ENCODE measurements at regions not wholly inside any gene's neighbourhood (a gene's known extent, or its start where the extent isn't known, plus 50 kb on each side); places are given as distances from the start of the nearest gene placed in this dataset.
"Not testable (repeated sequence)": the region's sequence is repeated elsewhere in the genome, so short reads cannot be mapped to it uniquely, and the experiment has no call there.

- H3K9me3 ChIP-seq (ENCODE audit: control insufficient read depth, low read depth, low read length), result no peaks in the 10 kb centered on the region
- H3K4me1 ChIP-seq (ENCODE audit: control insufficient read depth, low read depth, low read length), result peaks cover 13% of the 10 kb centered on the region
- no peaks in the 10 kb centered on the region for H3K27me3 ChIP-seq (ENCODE audit: control insufficient read depth, insufficient read depth, low read length)
- no peaks in the 10 kb centered on the region for H3K36me3 ChIP-seq (ENCODE audit: control insufficient read depth, low read depth, low read length)
- H3K9ac ChIP-seq (ENCODE audit: low read length), result no peak overlapping the region
- no peak overlapping the region for H3K27ac ChIP-seq (ENCODE audit: low read length)
- H3K4me3 ChIP-seq (ENCODE audit: low read length), result no peak overlapping the region
Measured at GRCh38 chr14:38608244-38608643, 352.4 kb upstream of the CLEC14A start.

GRCh38 chr14:38605193-38606114 lies 349.6 kb upstream of the CLEC14A start:
- no peak overlapping the region for H3K4me3 ChIP-seq (ENCODE audit: low read length)
- H3K9ac ChIP-seq (ENCODE audit: low read length), result no peak overlapping the region
- H3K27me3 ChIP-seq (ENCODE audit: control insufficient read depth, insufficient read depth, low read length), result no peaks in the 10 kb centered on the region
- H3K4me1 ChIP-seq (ENCODE audit: control insufficient read depth, low read depth, low read length), result no peaks in the 10 kb centered on the region
- H3K36me3 ChIP-seq (ENCODE audit: control insufficient read depth, low read depth, low read length), result no peaks in the 10 kb centered on the region
- no peak overlapping the region for H3K27ac ChIP-seq (ENCODE audit: low read length)
- H3K9me3 ChIP-seq (ENCODE audit: control insufficient read depth, low read depth, low read length), result no peaks in the 10 kb centered on the region

- not testable (repeated sequence) for H3K9ac ChIP-seq (ENCODE audit: low read length); H3K27me3 ChIP-seq (ENCODE audit: control insufficient read depth, insufficient read depth, low read length); H3K9me3 ChIP-seq (ENCODE audit: control insufficient read depth, low read depth, low read length); H3K4me3 ChIP-seq (ENCODE audit: low read length); H3K36me3 ChIP-seq (ENCODE audit: control insufficient read depth, low read depth, low read length); H3K27ac ChIP-seq (ENCODE audit: low read length); H3K4me1 ChIP-seq (ENCODE audit: control insufficient read depth, low read depth, low read length)
Measured at GRCh38 chr14:38600572-38600971, 344.7 kb upstream of the CLEC14A start.

- no peaks in the 10 kb centered on the region for H3K27me3 ChIP-seq (ENCODE audit: control insufficient read depth, insufficient read depth, low read length)
- no peak overlapping the region for H3K4me3 ChIP-seq (ENCODE audit: low read length)
- no peaks in the 10 kb centered on the region for H3K9me3 ChIP-seq (ENCODE audit: control insufficient read depth, low read depth, low read length)
- H3K9ac ChIP-seq (ENCODE audit: low read length), result no peak overlapping the region
- no peaks in the 10 kb centered on the region for H3K4me1 ChIP-seq (ENCODE audit: control insufficient read depth, low read depth, low read length)
- H3K36me3 ChIP-seq (ENCODE audit: control insufficient read depth, low read depth, low read length), result no peaks in the 10 kb centered on the region
- no peak overlapping the region for H3K27ac ChIP-seq (ENCODE audit: low read length)
Measured at GRCh38 chr14:38593476-38593875, 337.6 kb upstream of the CLEC14A start.

- no peaks in the 10 kb centered on the region for H3K9me3 ChIP-seq (ENCODE audit: control insufficient read depth, low read depth, low read length)
- H3K36me3 ChIP-seq (ENCODE audit: control insufficient read depth, low read depth, low read length), result no peaks in the 10 kb centered on the region
- H3K4me3 ChIP-seq (ENCODE audit: low read length), result no peak overlapping the region
- no peak overlapping the region for H3K9ac ChIP-seq (ENCODE audit: low read length)
- no peaks in the 10 kb centered on the region for H3K27me3 ChIP-seq (ENCODE audit: control insufficient read depth, insufficient read depth, low read length)
- H3K4me1 ChIP-seq (ENCODE audit: control insufficient read depth, low read depth, low read length), result no peaks in the 10 kb centered on the region
- no peak overlapping the region for H3K27ac ChIP-seq (ENCODE audit: low read length)
Measured at GRCh38 chr14:38592764-38593442, 337.0 kb upstream of the CLEC14A start.

DNA sequence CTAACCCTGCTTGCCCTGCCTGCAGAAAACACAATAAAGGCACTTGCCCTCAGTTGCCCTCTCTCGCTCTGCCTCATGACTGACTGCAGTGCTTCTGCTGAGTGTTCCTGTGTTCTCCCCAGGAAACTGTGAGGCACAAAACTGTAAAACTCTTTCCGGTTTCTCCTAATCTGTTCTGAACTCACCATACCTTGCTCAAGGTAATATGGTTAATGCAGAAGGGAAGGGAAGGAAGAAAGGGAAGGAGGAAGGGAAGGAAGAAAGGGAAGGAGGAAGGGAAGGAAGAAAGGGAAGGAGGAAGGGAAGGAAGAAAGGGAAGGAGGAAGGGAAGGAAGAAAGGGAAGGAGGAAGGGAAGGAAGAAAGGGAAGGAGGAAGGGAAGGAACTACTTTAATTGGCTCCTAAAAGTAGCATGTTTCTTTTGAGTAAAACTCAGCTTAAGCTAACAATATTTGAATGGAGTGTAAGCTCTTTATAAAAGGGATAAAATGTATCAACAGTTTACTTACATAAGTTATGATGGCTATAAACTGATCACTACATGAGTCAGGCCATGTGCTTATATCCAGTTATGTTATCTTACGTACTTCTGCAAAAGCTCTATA lies 334.0 kb upstream of the CLEC14A start:
- Histone ChIP-seq H3K27me3 (ENCODE audit: control insufficient read depth, insufficient read depth, low read length) (no peaks in the 10 kb centered on the region), H3K9me3 (ENCODE audit: control insufficient read depth, low read depth, low read length) (no peaks in the 10 kb centered on the region), H3K4me3 (ENCODE audit: low read length) (no peak overlapping the region), H3K27ac (ENCODE audit: low read length) (no peak overlapping the region), H3K36me3 (ENCODE audit: control insufficient read depth, low read depth, low read length) (no peaks in the 10 kb centered on the region), H3K9ac (ENCODE audit: low read length) (no peak overlapping the region), H3K4me1 (ENCODE audit: control insufficient read depth, low read depth, low read length) (no peaks in the 10 kb centered on the region)

GRCh38 chr14:38583471-38583870 lies 327.6 kb upstream of the CLEC14A start:
- H3K4me3 ChIP-seq (ENCODE audit: low read length), result no peak overlapping the region
- H3K9ac ChIP-seq (ENCODE audit: low read length), result no peak overlapping the region
- H3K4me1 ChIP-seq (ENCODE audit: control insufficient read depth, low read depth, low read length), result no peaks in the 10 kb centered on the region
- H3K9me3 ChIP-seq (ENCODE audit: control insufficient read depth, low read depth, low read length), result no peaks in the 10 kb centered on the region
- H3K27me3 ChIP-seq (ENCODE audit: control insufficient read depth, insufficient read depth, low read length), result no peaks in the 10 kb centered on the region
- H3K27ac ChIP-seq (ENCODE audit: low read length), result no peak overlapping the region
- H3K36me3 ChIP-seq (ENCODE audit: control insufficient read depth, low read depth, low read length), result no peaks in the 10 kb centered on the region

DNA sequence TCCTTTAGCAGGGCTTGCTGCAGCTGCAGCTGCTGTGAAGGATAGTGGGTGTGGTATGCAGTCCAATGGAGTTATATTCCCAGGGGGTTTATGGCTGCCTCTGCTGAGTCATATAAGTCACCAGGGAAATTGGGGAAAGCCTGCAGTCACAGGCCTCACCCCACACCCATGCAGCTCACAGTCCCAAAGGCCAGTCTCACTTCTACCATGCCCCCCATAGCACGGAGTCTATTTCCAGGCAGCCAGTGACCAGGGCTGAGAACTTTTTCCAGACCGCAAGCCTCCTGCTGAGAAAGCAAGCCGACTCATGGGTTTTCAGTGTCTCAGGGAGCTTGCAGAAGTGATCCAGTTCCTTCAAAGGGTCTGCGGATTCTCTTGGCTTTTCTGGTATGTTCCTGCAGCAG lies 322.4 kb upstream of the CLEC14A start:
- H3K9me3 ChIP-seq (ENCODE audit: control insufficient read depth, low read depth, low read length), result no peaks in the 10 kb centered on the region
- H3K4me3 ChIP-seq (ENCODE audit: low read length), result no peak overlapping the region
- no peaks in the 10 kb centered on the region for H3K27me3 ChIP-seq (ENCODE audit: control insufficient read depth, insufficient read depth, low read length)
- no peak overlapping the region for H3K27ac ChIP-seq (ENCODE audit: low read length)
- peaks cover 3% of the 10 kb centered on the region for H3K4me1 ChIP-seq (ENCODE audit: control insufficient read depth, low read depth, low read length)
- no peaks in the 10 kb centered on the region for H3K36me3 ChIP-seq (ENCODE audit: control insufficient read depth, low read depth, low read length)
- H3K9ac ChIP-seq (ENCODE audit: low read length), result no peak overlapping the region

DNA sequence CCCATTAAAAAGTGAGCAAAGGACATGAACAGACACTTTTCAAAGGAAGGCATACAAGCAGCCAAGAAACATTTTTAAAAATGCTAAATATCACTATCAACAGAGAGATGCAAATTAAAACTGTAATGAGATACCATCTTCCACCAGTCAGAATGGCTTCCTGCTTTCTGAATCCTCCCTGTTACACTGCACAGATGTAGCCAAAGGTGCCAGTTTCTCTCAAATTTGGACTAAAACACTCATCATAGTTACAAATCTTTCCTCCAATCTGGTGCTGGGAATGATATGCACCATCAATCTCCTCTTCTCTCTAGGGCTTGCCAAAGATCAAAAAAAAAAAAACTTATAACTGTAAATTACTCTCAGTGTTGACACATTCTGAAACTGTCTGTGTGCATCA lies 311.8 kb upstream of the CLEC14A start:
- no peak overlapping the region for H3K9ac ChIP-seq (ENCODE audit: low read length)
- no peaks in the 10 kb centered on the region for H3K4me1 ChIP-seq (ENCODE audit: control insufficient read depth, low read depth, low read length)
- H3K4me3 ChIP-seq (ENCODE audit: low read length), result no peak overlapping the region
- H3K36me3 ChIP-seq (ENCODE audit: control insufficient read depth, low read depth, low read length), result no peaks in the 10 kb centered on the region
- no peaks in the 10 kb centered on the region for H3K9me3 ChIP-seq (ENCODE audit: control insufficient read depth, low read depth, low read length)
- H3K27ac ChIP-seq (ENCODE audit: low read length), result no peak overlapping the region
- H3K27me3 ChIP-seq (ENCODE audit: control insufficient read depth, insufficient read depth, low read length), result no peaks in the 10 kb centered on the region

DNA sequence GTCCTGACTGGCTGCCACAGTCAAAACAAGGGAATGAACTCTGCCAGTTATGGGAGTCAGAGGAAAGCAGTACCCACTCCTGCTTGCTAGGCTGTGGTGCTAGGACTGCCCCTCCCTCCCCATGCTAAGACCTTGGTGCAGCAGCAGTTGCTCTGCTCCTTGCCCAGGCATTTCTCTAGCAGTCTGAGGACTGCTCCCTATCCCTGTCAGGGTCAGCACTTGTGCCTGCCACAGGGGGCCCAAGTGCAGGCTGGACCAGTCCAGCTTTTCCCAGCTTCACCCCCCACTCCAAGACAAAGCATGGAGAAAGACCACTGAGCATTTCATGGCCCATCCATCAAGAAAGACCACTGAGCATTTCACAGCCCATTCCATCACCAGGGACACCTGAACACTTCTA lies 305.8 kb upstream of the CLEC14A start:
- Histone ChIP-seq H3K9ac (ENCODE audit: low read length) (no peak overlapping the region), H3K27me3 (ENCODE audit: control insufficient read depth, insufficient read depth, low read length) (no peaks in the 10 kb centered on the region), H3K27ac (ENCODE audit: low read length) (no peak overlapping the region), H3K36me3 (ENCODE audit: control insufficient read depth, low read depth, low read length) (no peaks in the 10 kb centered on the region), H3K4me1 (ENCODE audit: control insufficient read depth, low read depth, low read length) (no peaks in the 10 kb centered on the region), H3K4me3 (ENCODE audit: low read length) (no peak overlapping the region), H3K9me3 (ENCODE audit: control insufficient read depth, low read depth, low read length) (peaks cover 13% of the 10 kb centered on the region)

DNA sequence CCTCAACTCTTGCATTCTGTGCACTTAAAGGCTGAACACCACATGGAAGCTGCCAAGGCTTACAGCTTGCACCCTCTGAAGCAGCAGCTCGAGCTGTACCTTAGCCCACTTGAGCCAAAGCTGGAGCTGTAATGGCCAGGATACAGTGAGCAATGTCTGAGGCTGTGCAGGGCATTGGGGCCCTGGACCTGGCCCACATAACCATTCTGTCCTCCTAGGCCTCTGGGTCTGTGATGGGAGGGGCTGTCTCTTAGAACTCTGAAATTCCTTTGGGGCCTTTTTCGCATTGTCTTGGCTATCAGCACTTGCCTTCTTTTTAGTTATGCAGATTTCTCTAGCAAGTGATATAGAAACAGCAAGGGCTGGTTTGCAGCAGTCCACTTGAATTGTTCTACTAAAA lies 303.8 kb upstream of the CLEC14A start:
- Histone ChIP-seq H3K36me3 (ENCODE audit: control insufficient read depth, low read depth, low read length) (no peaks in the 10 kb centered on the region), H3K4me3 (ENCODE audit: low read length) (no peak overlapping the region), H3K9ac (ENCODE audit: low read length) (no peak overlapping the region), H3K9me3 (ENCODE audit: control insufficient read depth, low read depth, low read length) (peaks cover 13% of the 10 kb centered on the region), H3K27ac (ENCODE audit: low read length) (no peak overlapping the region), H3K4me1 (ENCODE audit: control insufficient read depth, low read depth, low read length) (no peaks in the 10 kb centered on the region), H3K27me3 (ENCODE audit: control insufficient read depth, insufficient read depth, low read length) (no peaks in the 10 kb centered on the region)
